ENCODE measurements at regions not wholly inside any gene's neighbourhood (a gene's known extent, or its start where the extent isn't known, plus 50 kb on each side); places are given as distances from the start of the nearest gene placed in this dataset.

DNA sequence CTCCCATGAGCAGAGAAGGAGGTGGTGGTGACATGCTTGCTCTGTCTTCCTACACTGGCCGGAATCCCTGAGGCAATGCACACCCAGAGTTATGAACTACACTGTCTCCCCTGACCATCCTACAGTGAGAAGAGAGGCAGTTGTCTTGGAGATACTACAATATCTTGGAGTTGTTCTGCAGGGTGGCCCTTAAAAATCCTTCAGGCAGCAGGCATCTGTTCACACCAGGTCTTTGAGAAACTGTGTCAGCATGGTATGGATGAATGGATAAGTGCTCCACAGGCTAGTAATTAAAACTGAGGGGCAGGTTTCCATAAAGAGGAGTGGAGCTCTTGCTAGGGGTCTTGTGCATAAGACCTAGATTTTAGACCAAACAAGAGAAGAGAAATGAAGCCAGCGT, 223.7 kb upstream of the COPS8 start:
- H3K9me3 Mint-ChIP-seq = peaks cover 2% of the 10 kb centered on the region
- H3K9me3 ChIP-seq (ENCODE audit: control insufficient read depth in 1 of 2, insufficient read depth in 1 of 2, low read length in 2 of 2) = no peaks in the 10 kb centered on the region
- H3K36me3 ChIP-seq (ENCODE audit: insufficient read depth, low read length) = no peaks in the 10 kb centered on the region
- H3K36me3 Mint-ChIP-seq (ENCODE audit: low read depth) = no peaks in the 10 kb centered on the region
- H3K27ac ChIP-seq (ENCODE audit: low read depth in 1 of 2, low read length in 2 of 2) = no peak overlapping the region
- H3K27me3 ChIP-seq (ENCODE audit: control insufficient read depth in 1 of 2, insufficient read depth in 2 of 2, low read length in 2 of 2) = no peaks in the 10 kb centered on the region
- H3K4me1 Mint-ChIP-seq (ENCODE audit: low read depth) = no peaks in the 10 kb centered on the region
- CTCF ChIA-PET = no interaction called here
- no peak overlapping the region for H3K4me3 ChIP-seq (ENCODE audit: low read length)
- intact Hi-C loops (cut with DNase I, micrococcal nuclease) = no loop called here
- no peak overlapping the region for H3K4me3 Mint-ChIP-seq
- DNase-seq (no peak), ATAC-seq (ENCODE audit: poor library complexity) (no peak)
- POLR2A ChIA-PET = no interaction called here
- TF ChIP-seq, protein P1, sequence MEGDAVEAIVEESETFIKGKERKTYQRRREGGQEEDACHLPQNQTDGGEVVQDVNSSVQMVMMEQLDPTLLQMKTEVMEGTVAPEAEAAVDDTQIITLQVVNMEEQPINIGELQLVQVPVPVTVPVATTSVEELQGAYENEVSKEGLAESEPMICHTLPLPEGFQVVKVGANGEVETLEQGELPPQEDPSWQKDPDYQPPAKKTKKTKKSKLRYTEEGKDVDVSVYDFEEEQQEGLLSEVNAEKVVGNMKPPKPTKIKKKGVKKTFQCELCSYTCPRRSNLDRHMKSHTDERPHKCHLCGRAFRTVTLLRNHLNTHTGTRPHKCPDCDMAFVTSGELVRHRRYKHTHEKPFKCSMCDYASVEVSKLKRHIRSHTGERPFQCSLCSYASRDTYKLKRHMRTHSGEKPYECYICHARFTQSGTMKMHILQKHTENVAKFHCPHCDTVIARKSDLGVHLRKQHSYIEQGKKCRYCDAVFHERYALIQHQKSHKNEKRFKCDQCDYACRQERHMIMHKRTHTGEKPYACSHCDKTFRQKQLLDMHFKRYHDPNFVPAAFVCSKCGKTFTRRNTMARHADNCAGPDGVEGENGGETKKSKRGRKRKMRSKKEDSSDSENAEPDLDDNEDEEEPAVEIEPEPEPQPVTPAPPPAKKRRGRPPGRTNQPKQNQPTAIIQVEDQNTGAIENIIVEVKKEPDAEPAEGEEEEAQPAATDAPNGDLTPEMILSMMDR (IDR thresholded peaks at IDR 0.05) = no peak
- no peaks in the 10 kb centered on the region for H3K4me1 ChIP-seq (ENCODE audit: insufficient read depth, low read length)
- peaks cover 4% of the 10 kb centered on the region for H3K27me3 Mint-ChIP-seq
- H3K27ac Mint-ChIP-seq = no peak overlapping the region

DNA sequence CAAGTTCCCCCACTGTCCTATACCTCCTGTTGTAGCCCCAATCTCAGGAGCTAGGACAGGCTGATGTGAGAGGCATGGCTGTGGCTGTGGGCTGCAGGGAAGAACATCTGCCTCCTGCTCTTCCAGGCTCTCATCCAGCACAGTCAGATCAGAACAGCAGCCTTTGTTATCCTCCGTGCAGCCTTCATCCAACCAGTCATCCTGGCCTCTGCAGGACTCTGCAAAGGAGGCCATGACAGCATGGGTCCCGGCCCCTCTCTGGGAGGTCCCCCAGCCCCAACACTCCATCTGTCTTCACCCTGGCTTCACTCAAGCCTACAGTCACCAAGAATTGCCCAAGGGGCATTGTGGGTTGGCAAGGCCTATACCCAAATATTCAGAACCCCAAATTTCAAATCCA, 223.2 kb upstream of the COPS8 start:
- Histone ChIP-seq H3K4me3 (ENCODE audit: low read length) (no peak overlapping the region), H3K9me3 (ENCODE audit: control insufficient read depth in 1 of 2, insufficient read depth in 1 of 2, low read length in 2 of 2) (no peaks in the 10 kb centered on the region), H3K4me1 (ENCODE audit: insufficient read depth, low read length) (no peaks in the 10 kb centered on the region), H3K36me3 (ENCODE audit: insufficient read depth, low read length) (no peaks in the 10 kb centered on the region), H3K27me3 (ENCODE audit: control insufficient read depth in 1 of 2, insufficient read depth in 2 of 2, low read length in 2 of 2) (no peaks in the 10 kb centered on the region), H3K27ac (ENCODE audit: low read depth in 1 of 2, low read length in 2 of 2) (no peak overlapping the region)
- POLR2A ChIA-PET = no interaction called here
- intact Hi-C loops (cut with DNase I, micrococcal nuclease) = no loop called here
- TF ChIP-seq, protein P1 (IDR thresholded peaks at IDR 0.05) = no peak
- no peak for ATAC-seq (ENCODE audit: poor library complexity)
- CTCF ChIA-PET = no interaction called here
- Mint-ChIP-seq H3K27me3 (peaks cover 4% of the 10 kb centered on the region), H3K9me3 (peaks cover 2% of the 10 kb centered on the region), H3K36me3 (ENCODE audit: low read depth) (no peaks in the 10 kb centered on the region), H3K27ac (no peak overlapping the region), H3K4me1 (ENCODE audit: low read depth) (no peaks in the 10 kb centered on the region), H3K4me3 (no peak overlapping the region)
- no peak for DNase-seq

DNA sequence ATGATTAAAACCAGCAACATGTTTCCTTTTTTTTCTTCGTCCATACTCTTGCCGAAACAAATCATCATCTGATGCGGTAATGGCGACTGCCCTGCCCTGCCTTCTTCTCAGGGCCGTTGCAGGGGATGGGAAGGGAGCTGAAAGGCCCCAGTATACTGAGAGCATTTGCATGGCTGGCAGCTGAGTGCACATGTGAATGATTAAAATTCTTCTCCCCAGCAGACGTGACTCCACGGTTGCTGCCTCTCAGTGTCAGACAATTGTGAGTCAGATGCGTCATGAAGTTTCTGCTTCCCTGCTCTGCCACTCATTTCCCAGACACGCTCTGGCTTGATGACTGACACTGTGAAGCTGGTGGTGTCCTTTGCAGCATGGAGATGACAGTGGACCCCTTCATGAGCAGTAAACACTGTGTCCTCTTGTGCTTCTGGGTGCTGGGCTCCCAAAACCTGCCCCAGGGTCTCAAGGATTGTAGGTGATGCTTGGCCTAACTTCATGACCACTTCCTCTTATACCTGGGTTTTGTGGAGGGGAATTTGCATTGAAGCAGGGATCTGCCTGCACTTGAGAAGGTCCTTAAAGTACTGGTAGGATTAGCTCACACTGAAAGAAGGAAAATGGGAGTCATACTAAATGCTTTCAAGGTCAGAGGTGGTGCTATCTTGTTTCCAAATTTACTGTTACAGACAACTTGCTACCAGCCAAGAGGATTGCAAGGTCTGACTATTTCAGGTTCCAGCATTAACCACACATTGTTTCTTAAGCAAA, 222.5 kb upstream of the COPS8 start:
- TF ChIP-seq, protein P1 (IDR thresholded peaks at IDR 0.05) = no peak
- no peak for ATAC-seq (ENCODE audit: poor library complexity)
- Histone ChIP-seq H3K27ac (ENCODE audit: low read depth in 1 of 2, low read length in 2 of 2) (no peak overlapping the region), H3K4me1 (ENCODE audit: insufficient read depth, low read length) (no peaks in the 10 kb centered on the region), H3K27me3 (ENCODE audit: control insufficient read depth in 1 of 2, insufficient read depth in 2 of 2, low read length in 2 of 2) (no peaks in the 10 kb centered on the region), H3K36me3 (ENCODE audit: insufficient read depth, low read length) (no peaks in the 10 kb centered on the region), H3K9me3 (ENCODE audit: control insufficient read depth in 1 of 2, insufficient read depth in 1 of 2, low read length in 2 of 2) (no peaks in the 10 kb centered on the region), H3K4me3 (ENCODE audit: low read length) (no peak overlapping the region)
- H3K27me3 Mint-ChIP-seq = no peaks in the 10 kb centered on the region
- peaks cover 2% of the 10 kb centered on the region for H3K9me3 Mint-ChIP-seq
- no peaks in the 10 kb centered on the region for H3K4me1 Mint-ChIP-seq (ENCODE audit: low read depth)
- H3K4me3 Mint-ChIP-seq = no peak overlapping the region
- POLR2A ChIA-PET = no interaction called here
- intact Hi-C loops (cut with DNase I, micrococcal nuclease) = no loop called here
- H3K36me3 Mint-ChIP-seq (ENCODE audit: low read depth) = no peaks in the 10 kb centered on the region
- CTCF ChIA-PET = no interaction called here
- no peak for DNase-seq
- no peak overlapping the region for H3K27ac Mint-ChIP-seq

All from CD4-positive, alpha-beta T cell (primary cell).